Right ventricle myocardium superior (tissue), 1 donor: ENCODE measurements at regions not wholly inside any gene's neighbourhood (a gene's known extent, or its start where the extent isn't known, plus 50 kb on each side); places are given as distances from the start of the nearest gene placed in this dataset.
A peak's percentile ranks its signal among the peaks of the same experiment; 100 is the strongest.

Source experiments
- ATAC-seq: fragments of 200-7000 bp; cut with Tn5 transposase; one replicate; pipeline ENCODE4 v1.9.1; 2020; ENCODE audit warnings: mild to moderate bottlenecking; ENCODE audit not compliant: poor library complexity
- DNase-seq: peaks from one replicate; pipeline ENCODE4 v3.0.0-alpha.2; 2020
- intact Hi-C: fragments of 100-400 bp; cut with DNase I; formaldehyde crosslinking; loops from one replicate; pipeline ENCODE4 v1.11.2; 2022
- donor health status: DM: no; HTN: yes; CAD: no; lungs with severe emphysema.

- DNase-seq (no peak), ATAC-seq (no peak)
- intact Hi-C loops = no loop called here
Observed at GRCh38 chr13:100876044-100876403, 201.4 kb upstream of the TMTC4 start.

- ATAC-seq = no peak
- DNase-seq = no peak
- intact Hi-C loops = no loop called here
Observed at GRCh38 chr13:100875392-100876043, 200.9 kb upstream of the TMTC4 start.

GRCh38 chr13:100872761-100873160, 198.2 kb upstream of the TMTC4 start:
- ATAC-seq = no peak
- no peak for DNase-seq
- intact Hi-C loops = no loop called here

GRCh38 chr13:100870898-100871297, 196.3 kb upstream of the TMTC4 start:
- DNase-seq = no peak
- intact Hi-C loops = no loop called here
- ATAC-seq = no peak

- DNase-seq (no peak), ATAC-seq (no peak)
- intact Hi-C loops = no loop called here
Observed at GRCh38 chr13:100860866-100861265, 186.3 kb upstream of the TMTC4 start.

GRCh38 chr13:100859861-100860260, 185.3 kb upstream of the TMTC4 start:
- intact Hi-C loops = no loop called here
- DNase-seq (no peak), ATAC-seq (no peak)

GRCh38 chr13:100855151-100855550, 180.6 kb upstream of the TMTC4 start:
- intact Hi-C loops = no loop called here
- DNase-seq = no peak
- no peak for ATAC-seq

- intact Hi-C loops = no loop called here
- DNase-seq (no peak), ATAC-seq (peak; percentile 56)
Observed at GRCh38 chr13:100854006-100854405, 179.4 kb upstream of the TMTC4 start.

- ATAC-seq (no peak), DNase-seq (no peak)
- intact Hi-C loops = no loop called here
Observed at GRCh38 chr13:100853434-100853833, 178.8 kb upstream of the TMTC4 start.

GRCh38 chr13:100852146-100852545, 177.6 kb upstream of the TMTC4 start:
- ATAC-seq (no peak), DNase-seq (no peak)
- intact Hi-C loops = no loop called here

- ATAC-seq (no peak), DNase-seq (no peak)
- intact Hi-C loops = no loop called here
Observed at GRCh38 chr13:100848304-100848703, 173.7 kb upstream of the TMTC4 start.

- ATAC-seq (no peak), DNase-seq (no peak)
- intact Hi-C loops = no loop called here
Observed at GRCh38 chr13:100845128-100845757, 170.6 kb upstream of the TMTC4 start.

- no peak for ATAC-seq
- intact Hi-C loops = no loop called here
- no peak for DNase-seq
Observed at GRCh38 chr13:100842136-100842535, 167.5 kb upstream of the TMTC4 start.

- no peak for ATAC-seq
- DNase-seq = no peak
- intact Hi-C loops = no loop called here
Observed at GRCh38 chr13:100838387-100838786, 163.8 kb upstream of the TMTC4 start.

GRCh38 chr13:100837631-100838030, 163.0 kb upstream of the TMTC4 start:
- intact Hi-C loops = no loop called here
- DNase-seq = no peak
- no peak for ATAC-seq

GRCh38 chr13:100836711-100837110, 162.1 kb upstream of the TMTC4 start:
- intact Hi-C loops = no loop called here
- DNase-seq (no peak), ATAC-seq (no peak)

GRCh38 chr13:100835695-100836094, 161.1 kb upstream of the TMTC4 start:
- DNase-seq (no peak), ATAC-seq (no peak)
- intact Hi-C loops = no loop called here

- intact Hi-C loops = no loop called here
- DNase-seq (no peak), ATAC-seq (no peak)
Observed at GRCh38 chr13:100833427-100833826, 158.8 kb upstream of the TMTC4 start.

- no peak for DNase-seq
- intact Hi-C loops = no loop called here
- ATAC-seq = no peak
Observed at GRCh38 chr13:100828226-100828625, 153.6 kb upstream of the TMTC4 start.

GRCh38 chr13:100827489-100828176, 153.0 kb upstream of the TMTC4 start:
- ATAC-seq (no peak), DNase-seq (no peak)
- intact Hi-C loops = no loop called here
